ENCODE measurements at regions not wholly inside any gene's neighbourhood (a gene's known extent, or its start where the extent isn't known, plus 50 kb on each side); places are given as distances from the start of the nearest gene placed in this dataset.

- WGBS = 86% methylated on average over 12 of the region's 12 CpGs
- H3K27ac ChIP-seq (ENCODE audit: low read depth, low read length) = no peak overlapping the region
Observed at GRCh38 chr6:168725802-168726201, 284.8 kb downstream of the SMOC2 start.

GRCh38 chr6:168724669-168725570, 283.9 kb downstream of the SMOC2 start:
- Histone ChIP-seq H3K4me1 (ENCODE audit: insufficient read depth, low read length) (no peaks in the 10 kb centered on the region), H3K4me3 (ENCODE audit: low read length) (no peak overlapping the region), H3K9ac (ENCODE audit: low read depth, low read length) (no peak overlapping the region), H3K36me3 (ENCODE audit: insufficient read depth, low read length) (no peaks in the 10 kb centered on the region), H3K27ac (ENCODE audit: low read depth, low read length) (no peak overlapping the region), H3K9me3 (ENCODE audit: insufficient read depth, low read depth, low read length) (peaks cover 36% of the 10 kb centered on the region), H3K27me3 (ENCODE audit: insufficient read depth, low read length) (no peaks in the 10 kb centered on the region)
- WGBS = 94% methylated on average over 9 of the region's 10 CpGs

More at GRCh38 chr6:168725802-168726201, 284.8 kb downstream of the SMOC2 start:
- no peaks in the 10 kb centered on the region for H3K36me3 ChIP-seq (ENCODE audit: insufficient read depth, low read length)
- H3K9ac ChIP-seq (ENCODE audit: low read depth, low read length) = no peak overlapping the region
- no peaks in the 10 kb centered on the region for H3K4me1 ChIP-seq (ENCODE audit: insufficient read depth, low read length)
- no peak overlapping the region for H3K4me3 ChIP-seq (ENCODE audit: low read length)
- H3K27me3 ChIP-seq (ENCODE audit: insufficient read depth, low read length) = no peaks in the 10 kb centered on the region
- H3K9me3 ChIP-seq (ENCODE audit: insufficient read depth, low read depth, low read length) = peaks cover 36% of the 10 kb centered on the region

DNA sequence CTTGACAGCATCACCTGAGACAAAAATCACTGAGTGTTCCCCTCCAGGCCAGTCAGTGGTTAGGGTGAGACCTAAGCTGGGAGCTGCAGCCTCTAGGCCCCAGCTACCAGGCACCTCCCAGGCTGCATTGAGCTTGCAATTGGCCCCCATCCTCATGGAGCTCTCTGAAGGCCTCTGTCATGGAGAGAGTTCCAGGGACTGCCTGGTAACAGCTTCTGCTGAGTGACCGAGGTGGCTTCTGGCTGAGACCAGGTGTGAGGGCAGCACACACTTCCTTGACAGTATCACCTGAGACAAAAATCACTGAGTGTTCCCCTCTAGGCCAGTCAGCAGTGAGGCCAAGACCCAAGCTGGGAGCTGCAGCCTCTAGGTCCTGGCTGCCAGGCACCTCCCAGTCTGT, 283.0 kb downstream of the SMOC2 start:
- Histone ChIP-seq H3K36me3 (ENCODE audit: insufficient read depth, low read length) (no peaks in the 10 kb centered on the region), H3K4me3 (ENCODE audit: low read length) (no peak overlapping the region), H3K4me1 (ENCODE audit: insufficient read depth, low read length) (no peaks in the 10 kb centered on the region), H3K27me3 (ENCODE audit: insufficient read depth, low read length) (no peaks in the 10 kb centered on the region), H3K27ac (ENCODE audit: low read depth, low read length) (no peak overlapping the region), H3K9ac (ENCODE audit: low read depth, low read length) (no peak overlapping the region), H3K9me3 (ENCODE audit: insufficient read depth, low read depth, low read length) (peaks cover 39% of the 10 kb centered on the region)
- 91% methylated on average over 1 of the region's 1 CpG for WGBS

- H3K27me3 ChIP-seq (ENCODE audit: insufficient read depth, low read length) = no peaks in the 10 kb centered on the region
- H3K27ac ChIP-seq (ENCODE audit: low read depth, low read length) = no peak overlapping the region
- H3K9me3 ChIP-seq (ENCODE audit: insufficient read depth, low read depth, low read length) = peaks cover 39% of the 10 kb centered on the region
- 93% methylated on average over 4 of the region's 4 CpGs for WGBS
- no peaks in the 10 kb centered on the region for H3K36me3 ChIP-seq (ENCODE audit: insufficient read depth, low read length)
- no peak overlapping the region for H3K4me3 ChIP-seq (ENCODE audit: low read length)
- H3K9ac ChIP-seq (ENCODE audit: low read depth, low read length) = no peak overlapping the region
- H3K4me1 ChIP-seq (ENCODE audit: insufficient read depth, low read length) = no peaks in the 10 kb centered on the region
Observed at GRCh38 chr6:168722397-168722796, 281.4 kb downstream of the SMOC2 start.

DNA sequence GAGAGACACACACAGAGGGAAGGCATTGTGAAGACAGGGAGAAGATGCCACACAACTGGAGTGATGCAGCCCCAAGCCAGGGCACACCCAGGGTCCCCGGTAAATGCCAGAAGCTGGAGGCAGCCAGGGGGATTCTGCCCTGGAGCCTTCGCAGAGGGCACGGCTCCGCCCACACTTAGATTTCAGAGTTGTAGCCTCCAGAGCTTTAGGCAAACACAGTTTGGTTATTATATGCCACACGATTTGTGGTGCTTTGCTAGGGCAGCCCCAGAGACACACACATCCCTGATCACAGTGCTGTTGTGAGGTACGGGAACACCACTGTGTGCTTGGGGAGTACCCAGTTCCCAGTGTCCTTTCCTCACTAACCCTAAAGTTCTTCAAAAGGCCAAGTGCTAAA, 280.6 kb downstream of the SMOC2 start:
- Histone ChIP-seq H3K36me3 (ENCODE audit: insufficient read depth, low read length) (no peaks in the 10 kb centered on the region), H3K9ac (ENCODE audit: low read depth, low read length) (no peak overlapping the region), H3K4me1 (ENCODE audit: insufficient read depth, low read length) (no peaks in the 10 kb centered on the region), H3K4me3 (ENCODE audit: low read length) (no peak overlapping the region), H3K9me3 (ENCODE audit: insufficient read depth, low read depth, low read length) (peaks cover 39% of the 10 kb centered on the region), H3K27me3 (ENCODE audit: insufficient read depth, low read length) (no peaks in the 10 kb centered on the region), H3K27ac (ENCODE audit: low read depth, low read length) (no peak overlapping the region)
- 79% methylated on average over 6 of the region's 6 CpGs for WGBS

DNA sequence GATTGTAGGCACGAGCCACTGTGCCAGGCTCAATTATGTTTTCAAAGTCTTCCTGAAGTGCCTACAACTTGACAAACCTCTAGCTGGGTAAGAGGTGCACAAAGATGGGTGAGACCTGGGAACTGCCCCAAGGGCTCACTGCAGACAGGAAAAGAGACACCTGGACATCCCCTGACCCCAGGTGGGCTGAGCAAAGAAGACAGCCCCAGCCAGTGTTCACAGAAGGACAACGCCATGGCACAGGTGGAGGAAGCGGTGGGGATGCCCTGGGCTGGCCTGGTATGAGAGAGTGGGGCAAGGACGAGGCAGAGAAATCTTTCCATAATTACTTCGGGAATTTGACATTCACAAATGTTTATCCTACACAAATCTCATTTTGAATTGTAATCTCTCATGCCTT, 278.9 kb downstream of the SMOC2 start:
- Histone ChIP-seq H3K9me3 (ENCODE audit: insufficient read depth, low read depth, low read length) (peaks cover 39% of the 10 kb centered on the region), H3K27me3 (ENCODE audit: insufficient read depth, low read length) (no peaks in the 10 kb centered on the region), H3K36me3 (ENCODE audit: insufficient read depth, low read length) (no peaks in the 10 kb centered on the region), H3K4me1 (ENCODE audit: insufficient read depth, low read length) (no peaks in the 10 kb centered on the region), H3K27ac (ENCODE audit: low read depth, low read length) (no peak overlapping the region), H3K4me3 (ENCODE audit: low read length) (no peak overlapping the region), H3K9ac (ENCODE audit: low read depth, low read length) (no peak overlapping the region)
- 93% methylated on average over 5 of the region's 5 CpGs for WGBS

DNA sequence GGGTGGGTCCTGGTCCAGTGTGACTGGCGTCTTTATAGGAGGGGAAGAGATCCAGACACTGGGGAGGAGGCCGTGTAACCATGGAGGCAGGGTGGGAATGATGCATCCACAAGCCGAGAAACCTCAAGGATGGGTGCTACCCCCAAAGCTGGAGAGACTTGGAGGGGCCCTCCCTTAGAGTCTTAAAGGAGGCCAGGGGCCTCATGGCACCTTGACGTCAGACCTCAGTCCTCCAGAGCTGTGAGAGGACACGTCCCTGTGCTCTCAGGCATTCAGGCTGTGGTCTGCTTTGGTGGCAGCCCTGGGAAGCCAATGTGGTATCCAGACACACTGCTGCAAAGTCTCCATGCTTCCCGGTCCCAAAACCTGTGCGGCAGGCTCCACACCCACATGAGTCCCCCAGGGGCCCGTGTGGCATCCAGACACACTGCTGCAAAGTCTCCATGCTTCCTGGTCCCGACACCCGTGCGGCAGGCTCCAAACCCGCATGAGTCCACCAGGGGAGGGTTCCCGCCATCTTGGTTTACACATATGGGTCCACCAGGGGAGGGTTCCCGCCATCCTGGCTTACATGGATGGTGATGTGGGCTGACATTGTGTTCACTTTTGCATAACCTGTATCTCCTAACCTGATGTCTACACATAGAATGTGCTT, 278.0 kb downstream of the SMOC2 start:
- WGBS = 94% methylated on average over 14 of the region's 14 CpGs
- Histone ChIP-seq H3K4me3 (ENCODE audit: low read length) (no peak overlapping the region), H3K9me3 (ENCODE audit: insufficient read depth, low read depth, low read length) (peaks cover 39% of the 10 kb centered on the region), H3K4me1 (ENCODE audit: insufficient read depth, low read length) (no peaks in the 10 kb centered on the region), H3K36me3 (ENCODE audit: insufficient read depth, low read length) (no peaks in the 10 kb centered on the region), H3K27ac (ENCODE audit: low read depth, low read length) (no peak overlapping the region), H3K27me3 (ENCODE audit: insufficient read depth, low read length) (no peaks in the 10 kb centered on the region), H3K9ac (ENCODE audit: low read depth, low read length) (no peak overlapping the region)

Measured in HUES64 (cell line).